ENCODE measurements at regions not wholly inside any gene's neighbourhood (a gene's known extent, or its start where the extent isn't known, plus 50 kb on each side); places are given as distances from the start of the nearest gene placed in this dataset.
A peak's percentile ranks its signal among the peaks of the same experiment; 100 is the strongest.
"Not testable (repeated sequence)": the region's sequence is repeated elsewhere in the genome, so short reads cannot be mapped to it uniquely, and the experiment has no call there.

DNA sequence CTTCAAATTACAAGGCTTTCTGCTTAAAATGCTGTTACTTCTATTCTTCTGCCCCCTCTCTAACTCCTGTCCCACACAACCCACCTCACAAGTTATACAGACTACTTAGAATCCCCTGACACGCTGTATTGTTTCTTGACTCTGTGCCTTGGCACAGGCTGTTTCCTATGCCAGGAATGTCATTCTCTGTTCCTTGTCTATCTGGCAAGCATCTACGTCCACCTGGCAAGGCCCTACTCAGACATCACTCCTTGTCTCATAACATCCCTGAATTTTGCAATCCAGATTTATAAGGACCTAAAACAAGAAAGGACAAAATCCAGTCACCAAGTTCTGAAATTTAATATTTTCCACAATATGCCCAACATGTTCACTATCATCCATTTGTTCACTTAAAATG lies 182.0 kb upstream of the CHRM3 start:
- DNase-seq: no peak

DNA sequence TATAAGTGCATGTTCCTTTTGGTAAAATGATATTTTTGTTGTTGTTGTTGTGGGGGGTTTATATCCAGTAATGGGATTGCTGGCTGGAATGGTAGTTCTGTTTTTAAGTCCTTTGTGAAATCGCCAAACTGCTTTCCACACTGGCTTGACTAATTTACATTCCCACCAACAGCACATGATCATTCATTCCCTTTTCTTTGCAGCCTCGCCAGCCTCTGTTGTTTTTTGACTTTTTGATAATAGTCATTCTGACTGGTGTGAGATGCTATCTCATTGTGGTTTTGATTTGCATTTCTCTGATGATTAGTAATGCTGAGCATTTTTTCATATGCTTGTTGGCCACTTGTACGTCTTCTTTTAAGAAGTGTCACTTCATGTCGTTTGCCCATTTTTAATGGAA lies 188.5 kb upstream of the CHRM3 start:
- no peak for DNase-seq

DNA sequence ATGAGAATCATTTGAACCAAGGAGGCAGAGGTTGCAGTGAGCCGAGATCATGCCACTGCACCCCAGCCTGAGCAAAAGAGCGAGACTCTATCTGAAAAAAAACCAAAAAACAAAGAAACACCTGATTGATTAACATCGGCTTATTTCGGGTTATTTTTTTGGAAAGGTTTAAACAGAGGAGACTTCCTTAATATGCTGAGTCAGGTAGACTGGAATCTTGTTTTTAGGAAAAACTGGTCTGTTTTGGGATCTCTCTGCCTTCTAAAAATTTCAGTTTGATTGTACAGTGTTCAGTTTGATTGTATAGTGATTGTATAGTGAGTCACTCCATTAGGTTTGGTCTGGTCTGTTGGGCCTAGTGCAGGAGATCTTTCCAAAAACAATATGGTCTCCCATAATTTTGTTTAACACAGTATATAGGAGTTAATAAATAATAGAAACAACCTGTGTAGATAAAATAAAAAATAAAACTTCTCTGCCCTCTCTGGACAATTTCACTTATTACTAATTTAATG lies 196.3 kb upstream of the CHRM3 start:
- DNase-seq: no peak

DNA sequence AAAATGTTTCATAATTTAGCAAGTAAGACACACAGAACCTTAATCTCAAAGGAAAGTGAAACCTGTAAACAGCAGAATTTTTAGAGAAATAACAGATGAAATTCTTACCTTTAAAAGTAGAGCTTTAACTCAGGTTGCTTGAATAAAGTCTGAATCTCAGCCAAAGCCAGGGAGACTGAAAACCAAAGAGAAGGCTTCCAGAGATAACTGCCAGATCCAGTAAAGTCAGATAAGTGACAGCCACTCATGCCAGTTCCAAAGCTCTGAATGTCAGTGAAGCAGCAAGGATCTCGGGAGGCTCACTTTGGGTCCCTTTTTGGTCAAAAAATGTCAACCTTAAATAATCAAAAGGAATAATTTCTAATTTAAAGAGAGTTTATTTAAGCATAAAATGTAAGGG lies 199.9 kb upstream of the CHRM3 start:
- DNase-seq: no peak

DNA sequence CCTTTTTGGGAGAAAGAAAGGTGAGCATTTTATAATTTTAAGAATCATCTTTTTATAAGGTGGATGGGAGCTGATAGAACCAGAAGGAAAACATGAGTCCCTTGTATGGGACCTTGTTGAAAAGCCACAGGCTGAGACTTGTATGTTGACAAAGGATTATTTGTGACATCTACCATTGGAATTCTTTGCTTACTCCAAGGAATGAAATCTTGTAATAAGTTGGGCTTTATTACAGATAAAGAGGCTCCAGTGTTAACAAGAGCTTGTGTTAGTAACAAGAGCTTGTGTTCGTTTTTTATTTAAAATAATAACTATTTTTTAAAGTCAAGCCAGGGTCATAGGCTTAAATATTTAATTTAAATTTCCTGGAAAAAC lies 201.1 kb upstream of the CHRM3 start:
- no peak for DNase-seq

DNA sequence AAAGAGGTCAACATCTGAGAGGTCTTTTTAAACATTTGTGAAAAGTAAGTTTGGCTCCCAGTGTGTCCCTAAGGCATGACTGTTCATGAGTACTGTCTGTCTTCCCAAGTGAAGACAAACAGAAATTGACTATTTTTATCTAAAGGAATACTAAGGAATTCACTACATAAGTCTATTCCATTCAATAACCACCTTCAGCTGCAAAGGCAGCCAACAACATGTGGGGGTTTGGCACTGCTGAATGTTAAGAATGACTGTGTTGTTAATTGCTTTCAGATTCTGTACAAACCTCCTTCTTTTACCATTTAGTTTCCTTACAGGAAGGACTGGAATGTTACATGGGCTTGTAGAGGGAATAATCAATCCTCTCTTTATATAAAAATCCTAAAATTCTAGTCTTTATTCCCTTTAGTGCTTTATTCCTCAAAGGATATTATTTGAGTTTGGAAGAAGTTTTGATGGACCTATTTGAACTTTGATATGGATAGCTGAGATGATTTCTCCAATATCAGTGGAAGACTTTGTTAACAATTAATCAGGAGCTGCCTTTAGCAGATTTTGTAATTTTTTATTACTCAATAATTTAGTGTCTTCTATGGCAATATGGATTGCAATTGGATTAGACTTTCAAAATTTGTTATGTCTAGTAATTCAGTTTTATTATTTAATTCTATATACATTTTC lies 201.7 kb upstream of the CHRM3 start:
- no peak for DNase-seq

DNA sequence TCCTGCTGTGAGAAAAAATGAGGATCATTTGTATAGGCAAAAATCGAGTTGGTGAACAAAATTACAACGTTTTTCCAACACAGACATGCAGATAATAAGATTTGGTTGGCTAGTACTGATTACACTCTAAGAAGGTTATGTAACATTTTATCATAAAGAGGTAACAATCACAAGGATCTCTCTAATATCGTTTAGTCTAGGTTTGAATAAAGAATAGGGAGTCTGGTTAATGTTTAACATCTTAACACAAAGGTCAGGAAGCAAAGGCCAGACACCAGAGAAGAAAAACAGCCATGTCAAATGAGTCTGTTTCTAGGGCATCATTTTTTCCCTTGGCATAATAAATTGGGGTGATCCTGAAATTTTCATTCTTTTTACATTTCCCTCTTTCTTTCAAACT lies 207.4 kb upstream of the CHRM3 start:
- DNase-seq: peak; percentile 19 to 46

DNA sequence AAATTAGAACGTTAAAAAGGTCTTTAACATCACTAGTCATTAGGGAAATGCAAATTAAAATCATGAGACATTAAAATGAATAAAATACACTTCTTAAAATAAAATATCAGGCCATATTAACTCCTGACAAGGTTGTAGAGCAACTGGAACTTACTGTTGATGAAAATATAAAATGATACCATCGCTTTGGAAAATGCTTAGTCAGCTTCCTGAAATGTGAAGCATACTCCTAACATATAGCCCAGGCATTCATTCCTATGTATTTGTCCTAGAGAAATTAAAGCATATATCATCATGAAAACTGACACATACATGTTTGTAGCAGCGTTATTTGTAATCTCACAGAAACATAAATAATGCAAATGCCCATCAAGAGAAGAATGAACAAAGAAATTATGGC lies 211.5 kb upstream of the CHRM3 start:
- no peak for DNase-seq

DNA sequence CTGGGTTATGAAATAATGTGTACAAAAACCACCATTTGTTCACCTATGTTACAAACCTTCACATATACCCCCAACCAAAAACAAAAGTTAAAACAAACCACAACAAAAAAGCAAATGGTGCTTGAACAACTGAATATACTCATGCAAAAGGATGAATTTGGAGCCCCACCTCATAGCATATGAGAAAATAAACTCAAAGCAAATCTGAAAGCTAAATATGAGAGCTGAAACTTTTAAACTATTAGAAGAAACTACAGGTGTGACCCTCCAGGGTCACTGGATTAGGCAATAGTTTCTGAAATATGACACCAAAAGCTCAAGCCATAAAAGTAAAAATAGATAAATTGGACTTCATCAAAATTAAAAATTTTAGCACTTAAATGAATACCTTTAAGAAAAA lies 215.5 kb upstream of the CHRM3 start:
- DNase-seq: no peak

DNA sequence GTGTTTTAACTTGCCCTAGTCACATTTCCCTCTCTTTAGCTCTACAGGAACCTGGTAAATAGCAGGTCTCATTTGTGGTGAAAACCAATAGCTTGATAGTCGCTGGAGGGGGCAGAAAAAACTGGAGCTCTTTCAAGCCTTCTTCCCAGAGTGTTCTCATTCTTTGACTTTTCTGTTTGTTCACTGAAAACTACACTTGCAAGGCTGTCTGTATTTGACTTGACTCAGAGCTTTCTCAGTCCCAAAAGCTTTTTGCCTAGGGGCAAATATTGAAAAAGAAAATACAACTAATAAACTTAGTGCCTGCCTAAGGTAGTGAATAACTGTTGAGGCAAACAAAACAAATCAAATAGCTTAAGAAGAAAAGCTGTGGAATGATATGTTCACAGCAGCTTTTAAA lies 217.1 kb upstream of the CHRM3 start:
- no peak for DNase-seq

DNA sequence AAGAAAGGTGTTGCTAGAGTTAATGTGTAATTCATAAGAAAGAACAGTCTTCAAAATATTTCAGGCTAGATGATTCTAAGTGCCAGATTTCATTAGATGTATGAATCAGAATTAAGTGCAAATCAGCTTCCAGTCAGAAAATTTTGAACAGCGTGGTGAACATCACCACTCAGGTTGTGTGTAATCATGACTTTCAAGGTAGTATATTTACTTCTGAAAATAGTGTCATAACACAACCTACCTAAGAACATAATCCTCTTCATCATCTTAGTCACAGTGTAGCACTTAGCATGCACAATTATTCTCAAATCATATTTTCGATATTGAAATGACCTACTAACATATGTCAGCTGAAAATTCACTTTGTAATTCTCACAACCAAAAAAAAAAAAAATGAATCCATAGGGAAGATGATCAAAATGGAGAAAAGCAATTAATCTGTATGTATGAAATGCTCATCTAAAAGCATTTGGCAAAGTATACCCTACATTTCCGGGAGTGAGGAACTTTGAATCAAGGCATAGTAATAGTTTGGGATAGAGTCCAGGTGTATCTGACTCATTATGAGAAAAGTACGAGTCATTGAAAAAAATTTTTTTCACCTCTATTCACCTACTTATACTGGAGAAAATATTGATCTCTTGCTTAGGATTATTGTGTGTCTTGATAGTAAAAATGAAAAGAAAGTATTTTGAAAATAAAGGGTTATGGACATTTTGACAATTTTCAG lies 221.8 kb upstream of the CHRM3 start:
- DNase-seq: no peak

DNA sequence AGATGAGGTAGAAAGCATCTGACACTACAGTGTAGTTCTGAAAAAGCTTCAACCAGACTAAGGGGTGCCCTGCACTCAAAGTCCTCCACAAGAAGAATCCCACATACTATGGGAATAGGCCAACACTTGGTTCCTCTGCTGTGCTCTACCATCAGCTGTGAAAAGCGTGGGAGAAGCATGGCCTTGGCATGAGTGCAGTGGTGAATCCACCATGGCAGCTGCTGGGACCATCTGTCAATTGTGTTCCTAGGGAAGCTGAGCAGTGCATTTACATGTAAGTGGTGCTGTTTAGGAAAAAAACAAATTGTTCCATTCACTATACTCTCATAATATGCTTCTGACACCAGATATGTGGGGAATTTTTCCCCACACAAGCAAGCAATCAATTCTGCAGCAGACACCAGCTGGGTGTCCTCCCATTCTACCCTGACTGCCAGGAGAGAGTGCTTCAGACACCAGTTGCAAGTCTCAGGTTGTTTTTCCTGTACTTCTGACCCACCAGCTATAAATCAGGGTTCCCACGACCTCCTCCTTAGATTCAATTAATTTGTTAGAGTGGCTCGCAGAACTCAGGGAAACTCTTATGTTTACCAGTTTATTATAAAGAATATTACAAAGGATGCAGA lies 230.8 kb upstream of the CHRM3 start:
- DNase-seq: no peak

DNA sequence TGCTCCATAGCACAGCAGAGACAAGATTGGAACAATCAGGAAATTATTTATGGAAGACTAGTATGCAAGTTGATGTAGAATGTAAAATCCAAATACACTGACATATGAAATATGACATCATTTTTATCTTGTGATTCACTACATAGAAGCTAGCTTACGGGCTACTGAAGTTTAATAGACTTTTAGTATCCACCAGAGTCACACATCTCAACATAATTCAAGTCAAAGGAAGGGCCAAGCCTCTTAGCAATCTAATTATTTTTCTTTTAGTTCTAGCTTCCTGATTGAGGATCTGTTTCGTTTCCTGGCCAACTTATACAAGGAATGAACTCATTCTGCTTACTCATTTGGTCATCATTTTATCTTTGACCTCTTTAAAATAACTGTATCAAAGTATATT lies 234.4 kb upstream of the CHRM3 start:
- DNase-seq: no peak

DNA sequence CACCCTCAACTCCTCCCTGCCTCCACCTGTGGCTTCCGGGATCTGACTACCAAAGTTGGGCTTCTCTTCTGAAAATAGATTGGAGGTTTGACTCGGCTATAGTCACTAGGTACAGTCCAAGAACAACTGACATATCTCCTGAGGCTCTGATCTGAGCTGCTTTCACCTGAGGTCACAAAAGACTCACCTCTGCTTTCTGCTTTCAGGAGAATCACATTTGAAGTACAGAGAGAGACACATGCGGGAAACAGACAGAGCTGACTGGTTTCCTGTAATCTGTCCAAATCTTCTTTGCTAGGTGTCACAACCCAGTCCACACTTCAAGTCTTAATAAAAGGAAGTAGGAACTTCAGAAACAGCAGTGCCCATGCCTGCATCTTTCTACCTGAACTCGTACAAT lies 245.4 kb upstream of the CHRM3 start:
- no peak for DNase-seq

DNA sequence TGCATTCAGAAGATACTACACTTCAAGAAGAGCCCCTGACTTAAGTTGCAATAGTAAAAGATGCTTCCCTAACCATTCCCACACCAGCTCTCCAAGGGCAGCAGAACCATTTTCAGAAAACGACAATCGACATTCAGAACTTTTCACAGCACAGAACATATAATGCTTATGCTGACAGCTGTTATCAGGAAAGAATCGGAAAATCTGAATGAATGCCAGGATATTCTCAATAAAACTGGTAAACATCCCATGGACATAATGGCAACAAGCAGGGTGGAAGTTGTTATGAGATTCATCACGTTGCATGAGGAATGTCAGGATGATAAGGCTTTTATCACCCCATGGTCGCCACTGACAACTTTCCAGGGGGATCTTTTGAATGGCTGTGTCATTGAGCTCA lies 246.6 kb upstream of the CHRM3 start:
- no peak for DNase-seq

DNA sequence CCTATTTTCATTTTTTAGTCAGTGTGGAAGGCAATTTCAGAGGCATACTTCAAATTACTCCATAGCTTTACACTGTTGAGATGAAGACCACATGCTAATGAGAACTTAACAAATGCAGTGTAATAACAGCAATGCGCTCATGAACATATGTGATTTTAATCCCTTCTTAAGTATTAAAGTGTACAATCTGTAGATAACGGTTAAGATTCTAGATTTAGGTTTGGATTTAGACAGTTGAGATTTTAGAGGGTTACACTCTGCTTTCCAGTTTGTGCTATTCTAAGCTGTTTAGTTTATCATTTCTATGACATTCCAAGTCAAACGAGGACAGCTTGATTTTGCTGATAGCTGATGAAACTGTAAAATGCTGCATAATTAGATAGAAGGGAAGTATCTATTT lies 257.8 kb upstream of the CHRM3 start:
- no peak for DNase-seq

DNA sequence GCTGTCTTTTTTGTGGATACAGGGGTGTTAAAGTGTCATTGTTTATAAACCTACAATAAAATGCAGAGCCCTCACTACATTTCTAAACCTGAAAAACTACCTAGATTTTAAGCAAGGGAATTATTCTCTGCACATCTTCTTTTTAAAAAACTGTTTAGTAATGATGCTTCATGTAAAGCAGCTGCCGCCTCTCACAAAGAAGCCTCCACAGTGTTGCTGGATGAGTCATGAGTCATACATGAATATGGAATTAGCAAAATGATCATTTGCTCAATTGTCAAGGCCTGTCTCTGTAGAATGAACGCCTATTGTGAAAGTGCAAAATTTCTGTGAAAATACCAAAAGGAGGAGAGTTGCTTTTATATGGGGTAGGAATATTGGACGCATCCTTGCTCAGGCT lies 259.5 kb upstream of the CHRM3 start:
- DNase-seq: peak in 1 of 2 experiments; percentile 2

DNA sequence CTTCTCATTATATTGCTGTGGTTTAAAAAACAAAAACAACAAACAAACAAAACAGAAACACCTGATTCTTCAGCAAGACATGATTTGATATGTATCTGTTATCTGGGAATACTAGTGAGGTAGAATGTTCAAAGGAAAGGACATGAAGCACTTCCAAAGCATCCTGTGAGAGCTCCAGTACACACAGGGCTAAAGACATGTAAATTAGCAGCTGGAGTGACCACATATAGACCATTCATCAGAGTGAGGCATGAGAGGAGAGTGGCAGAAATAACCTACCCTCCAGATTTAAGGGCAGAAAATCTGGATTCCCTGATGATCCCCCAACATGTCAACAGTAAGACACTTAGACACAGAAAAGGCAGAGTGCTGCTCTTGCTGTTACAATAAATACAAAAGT lies 260.5 kb upstream of the CHRM3 start:
- DNase-seq: no peak

DNA sequence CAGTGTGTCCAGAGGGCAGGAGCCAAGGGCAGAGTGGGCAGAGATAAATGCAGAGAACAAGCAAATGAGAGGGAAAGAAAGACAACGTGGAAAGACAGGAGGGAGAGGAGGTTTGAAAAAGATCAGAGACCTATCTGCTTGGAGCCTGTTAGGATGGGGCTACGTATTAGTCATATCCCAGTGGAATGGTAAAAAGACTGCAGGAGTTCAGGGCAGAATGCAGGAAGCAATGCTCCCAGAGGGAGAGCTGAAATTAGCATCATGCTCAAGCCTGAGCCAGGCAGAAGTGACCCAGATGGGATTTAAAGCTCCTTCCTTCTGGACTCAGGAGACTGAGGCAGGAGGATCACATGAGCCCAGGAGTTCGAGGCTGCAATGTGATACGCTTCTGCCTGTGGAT lies 261.3 kb upstream of the CHRM3 start:
- DNase-seq: no peak

DNA sequence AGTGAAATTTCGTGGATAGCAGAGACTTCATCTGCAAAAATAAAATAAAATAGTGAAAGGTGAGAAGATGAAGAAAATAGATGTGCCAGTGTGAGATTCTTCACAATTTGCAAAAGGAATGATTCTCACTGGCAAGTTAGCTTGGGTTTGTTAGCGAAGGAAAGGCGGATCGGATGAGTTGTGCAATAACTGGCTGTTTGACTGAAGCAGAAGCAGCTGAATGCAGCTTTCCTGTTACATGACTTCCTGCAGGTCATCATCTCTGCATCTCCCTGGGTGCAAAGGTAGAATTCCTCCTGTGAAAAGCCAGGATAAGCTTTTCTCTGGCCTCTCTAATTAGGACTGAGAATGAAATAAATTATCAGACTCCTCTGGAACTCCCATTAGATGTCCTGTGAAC lies 263.1 kb upstream of the CHRM3 start:
- no peak for DNase-seq

DNA sequence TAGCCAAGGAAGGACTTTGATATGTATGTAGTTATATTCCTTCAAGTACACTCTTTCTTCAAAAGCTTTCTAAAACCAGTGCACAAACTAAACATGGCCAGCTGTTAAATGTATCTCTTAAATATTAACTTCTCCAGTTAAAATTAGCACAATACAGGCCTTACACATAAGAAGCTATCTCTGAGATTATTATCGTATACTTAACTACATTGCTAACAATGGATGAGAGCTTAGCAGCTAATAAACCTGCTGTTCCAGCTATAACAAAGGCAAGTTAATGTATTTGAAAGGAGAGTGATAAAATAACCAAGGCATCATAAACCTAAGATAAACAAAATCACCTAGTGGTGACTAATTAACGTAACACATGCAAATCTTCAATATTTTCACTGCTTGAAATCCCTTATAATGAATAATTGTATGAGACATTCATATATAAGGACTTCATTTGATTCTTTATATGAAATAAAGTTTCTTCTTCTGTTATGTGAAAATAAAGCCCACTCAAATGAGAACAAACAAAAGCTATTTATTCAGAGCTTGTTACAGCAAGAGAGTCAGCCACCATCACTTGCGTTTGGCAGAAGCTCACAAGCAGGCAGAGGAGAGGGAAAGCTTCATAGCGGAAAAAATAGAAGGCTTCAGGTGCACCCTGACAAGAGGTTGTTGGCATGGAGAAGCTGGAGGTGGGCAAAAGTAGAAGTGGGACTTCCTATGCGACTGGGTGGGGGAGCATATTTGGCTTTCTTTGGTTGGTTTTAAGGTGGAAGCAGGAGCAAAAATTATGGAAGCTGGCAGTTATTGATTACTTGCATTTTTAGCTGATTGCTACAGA lies 274.1 kb upstream of the CHRM3 start:
- peak; percentile 1 to 3 for DNase-seq

DNA sequence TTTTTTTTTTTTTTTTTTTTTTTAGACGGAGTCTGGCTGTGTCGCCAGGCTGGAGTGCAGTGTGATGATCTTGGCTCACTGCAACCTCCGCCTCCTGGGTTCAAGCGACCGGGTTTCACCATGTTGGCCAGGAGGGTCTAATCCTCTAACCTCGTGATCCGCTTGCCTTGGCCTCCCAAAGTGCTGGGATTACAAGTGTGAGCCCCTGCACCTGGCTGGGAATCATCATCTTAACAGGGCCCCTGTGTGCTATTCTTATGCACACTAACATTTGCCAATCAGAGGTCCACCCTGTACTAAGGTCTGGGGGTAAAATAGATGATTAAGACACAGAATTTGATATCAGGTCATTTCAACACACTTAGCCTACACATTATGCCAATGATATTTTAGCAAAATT lies 278.7 kb upstream of the CHRM3 start:
- no peak for DNase-seq

DNA sequence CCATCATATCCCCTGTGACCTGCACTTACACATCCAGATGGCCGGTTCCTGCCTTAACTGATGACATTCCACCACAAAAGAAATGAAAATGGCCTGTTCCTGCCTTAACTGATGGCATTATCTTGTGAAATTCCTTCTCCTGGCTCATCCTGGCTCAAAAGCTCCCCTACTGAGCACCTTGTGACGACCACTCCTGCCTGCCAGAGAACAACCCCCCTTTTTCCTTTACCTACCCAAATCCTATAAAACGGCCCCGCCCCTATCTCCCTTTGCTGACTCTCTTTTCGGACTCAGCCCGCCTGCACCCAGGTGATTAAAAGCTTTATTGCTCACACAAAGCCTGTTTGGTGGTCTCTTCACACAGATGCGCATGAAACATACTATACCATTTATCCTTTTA lies 279.7 kb upstream of the CHRM3 start:
- not testable (repeated sequence) for DNase-seq

Data from NCI-H526 (cell line).